ENCODE measurements at regions not wholly inside any gene's neighbourhood (a gene's known extent, or its start where the extent isn't known, plus 50 kb on each side); places are given as distances from the start of the nearest gene placed in this dataset.

GRCh38 chr1:204801211-204801610, 69.5 kb upstream of the NFASC start:
- Histone ChIP-seq H3K27me3 (ENCODE audit: control insufficient read depth in 2 of 2, insufficient read depth in 2 of 2, low read length in 2 of 2) (peaks cover 2 to 14% of the 10 kb centered on the region in 2 experiments; a peak in 3 of 5 replicates), H3K36me3 (ENCODE audit: control insufficient read depth, insufficient read depth, low read length) (no peaks in the 10 kb centered on the region), H3K9ac (ENCODE audit: insufficient read depth in 1 of 2, low read depth in 2 of 2, low read length in 2 of 2) (no peak overlapping the region), H3K4me2 (ENCODE audit: insufficient read depth, low read length) (no peak overlapping the region), H3K27ac (ENCODE audit: extremely low read depth, low read depth, low read length) (no peak overlapping the region), H4K20me1 (replicated peaks; ENCODE audit: control insufficient read depth, insufficient read depth, low read length) (no peaks in the 10 kb centered on the region), H3K4me3 (no peak overlapping the region), H2AFZ (ENCODE audit: low read depth, low read length) (no peak overlapping the region), H3K9me3 (replicated peaks; ENCODE audit: control insufficient read depth, insufficient read depth, low read depth, low read length) (no peaks in the 10 kb centered on the region), H3K79me2 (ENCODE audit: control insufficient read depth, insufficient read depth, low read length) (no peaks in the 10 kb centered on the region), H3K4me1 (replicated peaks in 1 of 2; ENCODE audit: control insufficient read depth in 2 of 2, insufficient read depth in 2 of 2, low read length in 2 of 2) (no peaks in the 10 kb centered on the region), H3K9me1 (ENCODE audit: control insufficient read depth, insufficient read depth, low read length) (no peaks in the 10 kb centered on the region)
- ChIA-PET CTCF (ENCODE audit: low intra/inter-chr PET ratio) (interaction anchor here (1.3 kb wide), 1 partner anchor 9 kb away, joined by 3 read pairs; no protein-coding TSS in a partner anchor), POLR2A (interaction anchor here (0.6 kb wide), 2 partner anchors 31 to 377 kb away, joined by 3 read pairs; no protein-coding TSS in a partner anchor)
- no peak for FAIRE-seq
- WGBS (ENCODE audit: insufficient coverage, low coverage, missing lambda C conversion rate) = 0% methylated on average over 1 of the region's 1 CpG
- TF ChIP-seq RNF2 (IDR thresholded peaks at IDR 0.05) = no peak
- intact Hi-C loops (cut with micrococcal nuclease) = loop anchor here (10.0 kb wide), 2 partner anchors 264 to 436 kb away; no protein-coding TSS in a partner anchor
- no TSS peak for BruUV-seq (replicated peaks)
- no peak for DNase-seq (ENCODE audit: extremely low read depth in 1 of 4, low spot score in 3 of 4)
- in situ Hi-C loops (cut with MboI) = loop anchor here (10.0 kb wide), 1 partner anchor 366 kb away; no protein-coding TSS in a partner anchor
- no peak for ATAC-seq

- Histone ChIP-seq H3K27ac (ENCODE audit: extremely low read depth, low read depth, low read length) (no peak overlapping the region), H3K27me3 (ENCODE audit: control insufficient read depth in 2 of 2, insufficient read depth in 2 of 2, low read length in 2 of 2) (peaks cover 2 to 14% of the 10 kb centered on the region in 2 experiments; a peak in 3 of 5 replicates), H4K20me1 (replicated peaks; ENCODE audit: control insufficient read depth, insufficient read depth, low read length) (no peaks in the 10 kb centered on the region), H3K9ac (ENCODE audit: insufficient read depth in 1 of 2, low read depth in 2 of 2, low read length in 2 of 2) (no peak overlapping the region), H3K36me3 (ENCODE audit: control insufficient read depth, insufficient read depth, low read length) (no peaks in the 10 kb centered on the region), H3K4me2 (ENCODE audit: insufficient read depth, low read length) (no peak overlapping the region), H3K9me1 (ENCODE audit: control insufficient read depth, insufficient read depth, low read length) (no peaks in the 10 kb centered on the region), H3K9me3 (replicated peaks; ENCODE audit: control insufficient read depth, insufficient read depth, low read depth, low read length) (no peaks in the 10 kb centered on the region), H2AFZ (ENCODE audit: low read depth, low read length) (no peak overlapping the region), H3K4me1 (replicated peaks in 1 of 2; ENCODE audit: control insufficient read depth in 2 of 2, insufficient read depth in 2 of 2, low read length in 2 of 2) (peaks cover 2 to 6% of the 10 kb centered on the region in 2 experiments; a peak in 3 of 5 replicates), H3K79me2 (ENCODE audit: control insufficient read depth, insufficient read depth, low read length) (no peaks in the 10 kb centered on the region), H3K4me3 (no peak overlapping the region)
- DNase-seq (ENCODE audit: extremely low read depth in 1 of 4, low spot score in 3 of 4) (no peak), ATAC-seq (no peak), FAIRE-seq (no peak)
- intact Hi-C loops (cut with micrococcal nuclease) (loop anchor here (10.0 kb wide), 2 partner anchors 262 to 438 kb away; no protein-coding TSS in a partner anchor), in situ Hi-C loops (cut with MboI) (loop anchor here (10.0 kb wide), 1 partner anchor 368 kb away; no protein-coding TSS in a partner anchor)
- WGBS (ENCODE audit: insufficient coverage, low coverage, missing lambda C conversion rate) = under 1% methylated on average over 9 of the region's 9 CpGs
- POLR2A ChIA-PET = interaction anchor here (0.6 to 1.7 kb wide), 9 partner anchors 8 to 234 kb away, joined by 3 to 5 read pairs (median 3); no protein-coding TSS in a partner anchor
- CTCF ChIA-PET (ENCODE audit: low intra/inter-chr PET ratio) = no interaction called here
- BruUV-seq (replicated peaks) = no TSS peak
- TF ChIP-seq BRD9 (IDR thresholded peaks at IDR 0.05; ENCODE audit: low read depth, partially characterized antibody) (no peak), USF1 (CRISPR knock-in tag; IDR thresholded peaks at IDR 0.05) (no peak), L3MBTL2 (IDR thresholded peaks at IDR 0.05) (no peak), RBBP5 (IDR thresholded peaks at IDR 0.05; ENCODE audit: borderline replicate concordance, insufficient read depth, low read length, poor library complexity, severe bottlenecking) (no peak), MTA3 (IDR thresholded peaks at IDR 0.05; ENCODE audit: borderline replicate concordance) (no peak), RFX5 (IDR thresholded peaks at IDR 0.05; ENCODE audit: low read depth, low read length) (no peak), DNMT1 (IDR thresholded peaks at IDR 0.05) (no peak), RBM15 (IDR thresholded peaks at IDR 0.05; ENCODE audit: insufficient read depth, low read length) (no peak), BCLAF1 (IDR thresholded peaks at IDR 0.05; ENCODE audit: borderline replicate concordance in 1 of 2, control insufficient read depth in 1 of 2, low read depth in 2 of 2, low read length in 1 of 2) (no peak)
These were observed 68.1 kb upstream of the NFASC start for GRCh38 chr1:204802401-204803175.
